Esophagus squamous epithelium (tissue), 4 donors: ENCODE measurements at regions not wholly inside any gene's neighbourhood (a gene's known extent, or its start where the extent isn't known, plus 50 kb on each side); places are given as distances from the start of the nearest gene placed in this dataset.

ENCODE experiments used
- CTCF ChIP-seq, 6 experiments: fragments of 450-650 bp in 4 of 6; fragments of 200-600 bp in 2 of 6; sonication (generic) in 2 of 6; IDR thresholded peaks; one replicate each; pipeline ENCODE4 v1.5.1; 2016 to 2019; ENCODE audit warnings: antibody characterized with exemption in 6 of 6, mild to moderate bottlenecking in 4 of 6, moderate library complexity in 4 of 6
- POLR2A ChIP-seq, 4 donors: fragments of 450-650 bp; IDR thresholded peaks; one replicate each; pipeline ENCODE4 v1.6.1; 2017; ENCODE audit warnings: antibody characterized with exemption in 4 of 4, mild to moderate bottlenecking in 4 of 4, moderate library complexity in 3 of 4

GRCh38 chr4:13851085-13851940, 223.8 kb upstream of the BOD1L1 start:
- TF ChIP-seq CTCF (IDR thresholded peaks at IDR 0.05) (no peak), POLR2A (IDR thresholded peaks at IDR 0.05) (no peak)
